Esophagus muscularis mucosa (tissue), 4 donors: ENCODE measurements at regions not wholly inside any gene's neighbourhood (a gene's known extent, or its start where the extent isn't known, plus 50 kb on each side); places are given as distances from the start of the nearest gene placed in this dataset.

ENCODE experiments used
- DNase-seq: peaks from one replicate; pipeline ENCODE4 v3.0.0-alpha.2; 2017; ENCODE audit errors: extremely low spot score
- H3K27ac ChIP-seq, 4 donors: fragments of 200-600 bp; sonication (generic); replicated peaks in 1 of 4; 1 replicate in 3 of 4; 2 replicates in 1 of 4; pipeline ENCODE4 v1.5.1; 2016 to 2019; ENCODE audit warnings: mild to moderate bottlenecking in 1 of 4
- H3K27me3 ChIP-seq, 4 donors: fragments of 200-600 bp; sonication (generic); one replicate each; pipeline versions ENCODE4 v1.5.1 to v1.6.0; 2016 to 2019
- H3K36me3 ChIP-seq, 4 donors: fragments of 200-600 bp; sonication (generic); one replicate each; pipeline ENCODE4 v1.5.1; 2016 to 2019
- H3K4me1 ChIP-seq, 4 donors: fragments of 200-600 bp; sonication (generic); one replicate each; pipeline ENCODE4 v1.5.1; 2016 to 2019
- H3K4me3 ChIP-seq, 4 donors: fragments of 200-600 bp; sonication (generic); 1 replicate in 2 of 4; 2 replicates in 2 of 4; pipeline ENCODE4 v1.5.1; 2016 to 2019; ENCODE audit warnings: mild to moderate bottlenecking in 4 of 4, moderate library complexity in 1 of 4
- H3K9me3 ChIP-seq, 4 donors: fragments of 200-600 bp; sonication (generic); 1 replicate in 3 of 4; 2 replicates in 1 of 4; pipeline ENCODE4 v1.5.1; 2016 to 2019
- EP300 ChIP-seq: sonication (generic); formaldehyde crosslinking; IDR thresholded peaks from one replicate; pipeline ENCODE4 v1.6.1; 2017; ENCODE audit warnings: antibody characterized with exemption
- POLR2A ChIP-seq: fragments of 450-650 bp; IDR thresholded peaks from one replicate; pipeline ENCODE4 v1.6.1; 2017; ENCODE audit warnings: antibody characterized with exemption, moderate library complexity, mild to moderate bottlenecking, low read depth
- POLR2AphosphoS5 ChIP-seq, 2 donors: sonication (generic); formaldehyde crosslinking; IDR thresholded peaks; one replicate each; pipeline ENCODE4 v1.6.1; 2017; ENCODE audit warnings: antibody characterized with exemption in 2 of 2
- WGBS: methylation state at CpG from one replicate; pipeline ENCODE4 v1.1.5; 2018; 5-methylcytosine and 5-hydroxymethylcytosine counted together
- intact Hi-C: fragments of 100-400 bp; cut with DNase I; formaldehyde crosslinking; loops from one replicate; pipeline ENCODE4 v1.15.1; 2023
- TF ChIP-seq, protein P1 (sequence below), 3 experiments: fragments of 200-600 bp in 2 of 3; fragments of 450-650 bp in 1 of 3; sonication (generic) in 2 of 3; IDR thresholded peaks; one replicate each; pipeline ENCODE4 v1.5.1; 2017 to 2019; ENCODE audit warnings: antibody characterized with exemption in 3 of 3, mild to moderate bottlenecking in 2 of 3, moderate library complexity in 1 of 3

DNA sequence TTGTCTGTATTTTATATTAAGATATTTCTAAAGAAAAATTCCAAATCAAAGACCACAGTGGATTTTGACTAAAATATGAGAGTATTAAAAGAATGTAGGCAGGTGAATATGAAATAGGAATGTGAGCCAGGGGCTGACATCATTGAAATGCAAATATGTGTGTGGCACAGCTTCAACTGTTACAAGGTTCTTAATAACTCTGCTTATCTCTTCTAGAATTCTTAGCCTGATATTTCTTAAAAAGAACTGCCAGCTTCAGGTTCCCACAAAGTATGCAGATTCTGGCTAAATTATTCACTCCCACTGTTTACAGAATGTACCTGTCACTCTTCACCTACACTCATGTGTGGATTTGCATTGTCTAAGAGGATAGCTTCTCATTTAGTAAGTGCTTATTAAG lies 274.4 kb downstream of the DIRAS2 start:
- no peaks in the 10 kb centered on the region for H3K36me3 ChIP-seq
- no peak for DNase-seq
- no peak overlapping the region for H3K4me3 ChIP-seq
- intact Hi-C loops: no loop called here
- peaks cover 0 to 11% (median 0%) of the 10 kb centered on the region in 4 donors for H3K27me3 ChIP-seq
- H3K9me3 ChIP-seq: no peaks in the 10 kb centered on the region
- H3K4me1 ChIP-seq: no peaks in the 10 kb centered on the region
- TF ChIP-seq POLR2AphosphoS5 (IDR thresholded peaks at IDR 0.05): no peak
- no peak for TF ChIP-seq EP300
- TF ChIP-seq, protein P1, sequence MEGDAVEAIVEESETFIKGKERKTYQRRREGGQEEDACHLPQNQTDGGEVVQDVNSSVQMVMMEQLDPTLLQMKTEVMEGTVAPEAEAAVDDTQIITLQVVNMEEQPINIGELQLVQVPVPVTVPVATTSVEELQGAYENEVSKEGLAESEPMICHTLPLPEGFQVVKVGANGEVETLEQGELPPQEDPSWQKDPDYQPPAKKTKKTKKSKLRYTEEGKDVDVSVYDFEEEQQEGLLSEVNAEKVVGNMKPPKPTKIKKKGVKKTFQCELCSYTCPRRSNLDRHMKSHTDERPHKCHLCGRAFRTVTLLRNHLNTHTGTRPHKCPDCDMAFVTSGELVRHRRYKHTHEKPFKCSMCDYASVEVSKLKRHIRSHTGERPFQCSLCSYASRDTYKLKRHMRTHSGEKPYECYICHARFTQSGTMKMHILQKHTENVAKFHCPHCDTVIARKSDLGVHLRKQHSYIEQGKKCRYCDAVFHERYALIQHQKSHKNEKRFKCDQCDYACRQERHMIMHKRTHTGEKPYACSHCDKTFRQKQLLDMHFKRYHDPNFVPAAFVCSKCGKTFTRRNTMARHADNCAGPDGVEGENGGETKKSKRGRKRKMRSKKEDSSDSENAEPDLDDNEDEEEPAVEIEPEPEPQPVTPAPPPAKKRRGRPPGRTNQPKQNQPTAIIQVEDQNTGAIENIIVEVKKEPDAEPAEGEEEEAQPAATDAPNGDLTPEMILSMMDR (IDR thresholded peaks at IDR 0.05): no peak
- no peak overlapping the region for H3K27ac ChIP-seq

- Histone ChIP-seq H3K27ac (no peak overlapping the region), H3K4me3 (no peak overlapping the region), H3K36me3 (no peaks in the 10 kb centered on the region), H3K9me3 (no peaks in the 10 kb centered on the region), H3K4me1 (no peaks in the 10 kb centered on the region), H3K27me3 (peaks cover 0 to 11% (median 0%) of the 10 kb centered on the region in 4 donors)
- WGBS: 95% methylated on average over 4 of the region's 4 CpGs
- no peak for DNase-seq
- intact Hi-C loops: no loop called here
- TF ChIP-seq, protein P1 (IDR thresholded peaks at IDR 0.05): no peak
- TF ChIP-seq POLR2AphosphoS5 (IDR thresholded peaks at IDR 0.05) (no peak), EP300 (no peak), POLR2A (no peak)
These were observed 273.7 kb downstream of the DIRAS2 start for GRCh38 chr9:90368928-90369327.

DNA sequence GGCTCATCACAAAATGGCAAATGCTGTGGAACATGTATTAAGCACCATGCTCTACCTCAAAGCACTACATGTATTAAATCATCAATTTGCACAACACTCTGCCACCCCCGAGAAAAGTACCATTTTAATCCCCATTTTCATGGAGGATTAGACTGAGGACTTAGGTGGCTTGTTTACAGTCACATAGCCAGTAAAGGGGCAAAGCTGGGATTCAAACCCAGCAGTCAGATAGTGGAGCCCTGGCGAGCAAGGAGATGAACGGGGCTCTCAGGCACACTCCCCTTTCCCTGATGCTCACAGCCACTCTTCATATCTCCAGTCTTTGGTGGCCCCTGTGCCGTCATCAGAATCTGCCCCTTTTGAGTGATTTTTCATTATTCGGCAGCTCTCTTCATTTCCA lies 262.9 kb downstream of the DIRAS2 start:
- no peak overlapping the region for H3K27ac ChIP-seq
- intact Hi-C loops: no loop called here
- no peaks in the 10 kb centered on the region for H3K36me3 ChIP-seq
- WGBS: 74% methylated on average over 5 of the region's 5 CpGs
- no peak for TF ChIP-seq EP300
- TF ChIP-seq POLR2A: no peak
- TF ChIP-seq, protein P1 (IDR thresholded peaks at IDR 0.05): no peak
- TF ChIP-seq POLR2AphosphoS5 (IDR thresholded peaks at IDR 0.05): no peak
- DNase-seq: no peak
- no peak overlapping the region for H3K4me3 ChIP-seq
- no peaks in the 10 kb centered on the region for H3K27me3 ChIP-seq
- H3K9me3 ChIP-seq: peaks cover 0 to 3% (median 0%) of the 10 kb centered on the region in 4 donors
- no peaks in the 10 kb centered on the region for H3K4me1 ChIP-seq

DNA sequence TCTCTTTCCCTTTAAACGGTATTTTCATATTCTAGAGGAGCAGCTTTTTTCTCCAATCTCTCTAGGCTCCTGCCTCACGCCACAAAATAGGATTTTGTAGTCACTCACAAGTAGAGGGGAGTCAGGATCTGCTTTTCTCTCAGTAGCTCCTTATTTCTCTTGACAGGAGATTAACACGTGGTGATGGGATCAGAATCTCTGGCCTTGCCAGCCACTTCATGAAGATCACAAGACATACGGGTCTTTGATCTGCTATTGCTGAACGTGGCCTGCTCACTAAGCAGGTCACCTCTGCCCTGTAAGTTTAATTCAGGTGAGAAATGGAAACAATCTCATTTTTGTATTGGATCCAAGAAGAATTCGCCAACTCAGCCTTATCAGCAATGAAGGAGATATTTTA lies 257.5 kb downstream of the DIRAS2 start:
- 66% methylated on average over 5 of the region's 6 CpGs for WGBS
- H3K4me1 ChIP-seq: no peaks in the 10 kb centered on the region
- no peak for DNase-seq
- peaks cover 0 to 3% (median 0%) of the 10 kb centered on the region in 4 donors for H3K9me3 ChIP-seq
- no peak for TF ChIP-seq POLR2AphosphoS5 (IDR thresholded peaks at IDR 0.05)
- no peak for TF ChIP-seq POLR2A
- no peak for TF ChIP-seq EP300
- TF ChIP-seq, protein P1 (IDR thresholded peaks at IDR 0.05): no peak
- H3K36me3 ChIP-seq: no peaks in the 10 kb centered on the region
- H3K27ac ChIP-seq: no peak overlapping the region
- intact Hi-C loops: no loop called here
- H3K27me3 ChIP-seq: no peaks in the 10 kb centered on the region
- H3K4me3 ChIP-seq: no peak overlapping the region

DNA sequence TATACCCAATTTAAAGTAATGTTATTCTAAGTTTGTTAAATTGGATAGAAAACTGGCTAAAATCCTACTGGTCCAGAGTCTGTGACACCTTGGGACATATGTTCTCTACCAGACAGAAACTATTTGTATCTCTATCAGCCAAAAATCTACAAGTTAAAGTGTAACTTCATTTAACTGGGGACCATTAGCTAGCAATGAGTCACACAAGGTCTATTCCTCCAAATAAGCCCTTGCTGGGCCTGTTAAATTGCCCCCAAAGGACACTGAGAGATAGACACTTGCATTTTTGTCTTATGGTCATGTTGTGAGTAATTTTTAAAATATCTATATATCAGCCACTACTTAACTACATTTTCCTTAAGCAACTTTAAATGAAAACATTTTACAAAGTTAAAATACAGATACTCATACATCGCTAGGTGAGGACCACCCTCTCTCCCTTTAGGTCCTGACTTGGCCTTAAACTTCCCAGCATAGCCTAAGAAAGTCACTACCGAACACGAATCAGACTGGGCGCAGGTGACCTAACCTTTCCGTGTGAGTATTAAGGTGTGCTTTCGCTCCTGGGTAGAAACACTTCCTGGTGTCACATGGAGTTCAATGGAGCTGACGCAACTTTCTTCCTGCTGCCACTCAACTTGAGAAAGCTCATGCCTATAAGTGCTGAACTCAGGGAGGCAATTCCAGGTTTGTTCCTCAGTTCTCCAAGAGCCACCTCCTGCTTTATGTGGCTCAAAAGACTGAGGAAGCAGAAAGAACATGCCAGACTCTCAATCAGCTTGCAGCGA lies 249.1 kb downstream of the DIRAS2 start:
- intact Hi-C loops: no loop called here

More for the DNA sequence above, 249.1 kb downstream of the DIRAS2 start:
- H3K4me1 ChIP-seq: no peaks in the 10 kb centered on the region
- H3K36me3 ChIP-seq: no peaks in the 10 kb centered on the region
- H3K27ac ChIP-seq: no peak overlapping the region
- H3K27me3 ChIP-seq: no peaks in the 10 kb centered on the region
- TF ChIP-seq POLR2A (no peak), POLR2AphosphoS5 (IDR thresholded peaks at IDR 0.05) (no peak), EP300 (no peak)
- TF ChIP-seq, protein P1 (IDR thresholded peaks at IDR 0.05): no peak
- no peak for DNase-seq
- 92% methylated on average over 8 of the region's 8 CpGs for WGBS
- no peak overlapping the region for H3K4me3 ChIP-seq
- no peaks in the 10 kb centered on the region for H3K9me3 ChIP-seq
